ENCODE measurements at regions not wholly inside any gene's neighbourhood (a gene's known extent, or its start where the extent isn't known, plus 50 kb on each side); places are given as distances from the start of the nearest gene placed in this dataset.

GRCh38 chr3:154764856-154765640, 315.1 kb upstream of the MME start:
- DNase-seq (ENCODE audit: low spot score), result no peak
- Histone ChIP-seq H2AFZ (no peak overlapping the region), H3K9me3 (ENCODE audit: low read depth) (no peaks in the 10 kb centered on the region), H3K27ac (no peak overlapping the region), H3K79me2 (no peaks in the 10 kb centered on the region), H3K4me3 (no peak overlapping the region), H4K20me1 (ENCODE audit: insufficient read depth, poor library complexity, severe bottlenecking) (no peaks in the 10 kb centered on the region), H3K36me3 (replicated peaks; ENCODE audit: insufficient read depth, low read depth) (no peaks in the 10 kb centered on the region), H3K27me3 (no peaks in the 10 kb centered on the region), H3K9me2 (replicated peaks; ENCODE audit: insufficient read depth) (no peaks in the 10 kb centered on the region), H3K4me1 (ENCODE audit: insufficient read depth) (peaks cover 4% of the 10 kb centered on the region), H3K4me2 (no peak overlapping the region)
- TF ChIP-seq, protein P1, sequence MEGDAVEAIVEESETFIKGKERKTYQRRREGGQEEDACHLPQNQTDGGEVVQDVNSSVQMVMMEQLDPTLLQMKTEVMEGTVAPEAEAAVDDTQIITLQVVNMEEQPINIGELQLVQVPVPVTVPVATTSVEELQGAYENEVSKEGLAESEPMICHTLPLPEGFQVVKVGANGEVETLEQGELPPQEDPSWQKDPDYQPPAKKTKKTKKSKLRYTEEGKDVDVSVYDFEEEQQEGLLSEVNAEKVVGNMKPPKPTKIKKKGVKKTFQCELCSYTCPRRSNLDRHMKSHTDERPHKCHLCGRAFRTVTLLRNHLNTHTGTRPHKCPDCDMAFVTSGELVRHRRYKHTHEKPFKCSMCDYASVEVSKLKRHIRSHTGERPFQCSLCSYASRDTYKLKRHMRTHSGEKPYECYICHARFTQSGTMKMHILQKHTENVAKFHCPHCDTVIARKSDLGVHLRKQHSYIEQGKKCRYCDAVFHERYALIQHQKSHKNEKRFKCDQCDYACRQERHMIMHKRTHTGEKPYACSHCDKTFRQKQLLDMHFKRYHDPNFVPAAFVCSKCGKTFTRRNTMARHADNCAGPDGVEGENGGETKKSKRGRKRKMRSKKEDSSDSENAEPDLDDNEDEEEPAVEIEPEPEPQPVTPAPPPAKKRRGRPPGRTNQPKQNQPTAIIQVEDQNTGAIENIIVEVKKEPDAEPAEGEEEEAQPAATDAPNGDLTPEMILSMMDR (IDR thresholded peaks at IDR 0.05; ENCODE audit: poor library complexity), result no peak
- no peak for TF ChIP-seq EZH2phosphoT487 (IDR thresholded peaks at IDR 0.05; ENCODE audit: low read depth, severe bottlenecking, unreplicated experiment)
- TF ChIP-seq EZH2 (IDR thresholded peaks at IDR 0.05; ENCODE audit: borderline replicate concordance), result no peak
- 80% methylated on average over 3 of the region's 3 CpGs for WGBS (ENCODE audit: low lambda C conversion rate, missing lambda C conversion rate)

- no peak overlapping the region for H3K27ac ChIP-seq
- no peak overlapping the region for H3K4me2 ChIP-seq
- H3K9me3 ChIP-seq (ENCODE audit: low read depth), result no peaks in the 10 kb centered on the region
- H3K36me3 ChIP-seq (replicated peaks; ENCODE audit: insufficient read depth, low read depth), result no peaks in the 10 kb centered on the region
- TF ChIP-seq EZH2phosphoT487 (IDR thresholded peaks at IDR 0.05; ENCODE audit: low read depth, severe bottlenecking, unreplicated experiment), result no peak
- H4K20me1 ChIP-seq (ENCODE audit: insufficient read depth, poor library complexity, severe bottlenecking), result no peaks in the 10 kb centered on the region
- H2AFZ ChIP-seq, result no peak overlapping the region
- no peaks in the 10 kb centered on the region for H3K9me2 ChIP-seq (replicated peaks; ENCODE audit: insufficient read depth)
- no peaks in the 10 kb centered on the region for H3K79me2 ChIP-seq
- peaks cover 4% of the 10 kb centered on the region for H3K4me1 ChIP-seq (ENCODE audit: insufficient read depth)
- WGBS (ENCODE audit: low lambda C conversion rate, missing lambda C conversion rate), result 99% methylated on average over 3 of the region's 3 CpGs
- H3K27me3 ChIP-seq, result no peaks in the 10 kb centered on the region
- DNase-seq (ENCODE audit: low spot score), result no peak
- no peak overlapping the region for H3K4me3 ChIP-seq
Observed at GRCh38 chr3:154762486-154762885, 317.6 kb upstream of the MME start.

DNA sequence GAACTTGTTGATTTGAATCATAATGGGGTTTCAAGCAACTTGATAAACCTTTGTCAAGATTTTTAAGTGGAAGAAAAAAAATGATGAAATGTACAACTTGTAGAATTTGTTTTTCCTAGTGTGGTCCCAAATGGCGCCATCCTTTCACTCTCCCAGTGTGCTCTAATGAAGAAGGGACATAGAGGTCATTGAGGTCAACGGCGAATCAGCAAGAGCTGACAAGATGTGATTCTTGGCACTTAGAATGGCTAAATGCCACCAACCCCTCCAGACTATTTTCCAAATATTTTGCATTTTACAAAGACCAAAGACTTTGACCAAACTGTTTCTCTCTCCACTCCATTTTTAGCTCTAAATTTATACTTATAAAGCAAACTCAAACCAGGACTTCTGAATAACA, 320.2 kb upstream of the MME start:
- H3K36me3 ChIP-seq (replicated peaks; ENCODE audit: insufficient read depth, low read depth), result no peaks in the 10 kb centered on the region
- no peaks in the 10 kb centered on the region for H3K9me2 ChIP-seq (replicated peaks; ENCODE audit: insufficient read depth)
- H3K4me2 ChIP-seq, result no peak overlapping the region
- WGBS (ENCODE audit: low lambda C conversion rate, missing lambda C conversion rate), result 97% methylated on average over 3 of the region's 3 CpGs
- no peaks in the 10 kb centered on the region for H4K20me1 ChIP-seq (ENCODE audit: insufficient read depth, poor library complexity, severe bottlenecking)
- H3K79me2 ChIP-seq, result no peaks in the 10 kb centered on the region
- no peak overlapping the region for H3K27ac ChIP-seq
- no peak for DNase-seq (ENCODE audit: low spot score)
- no peak overlapping the region for H3K4me3 ChIP-seq
- no peak overlapping the region for H2AFZ ChIP-seq
- TF ChIP-seq, protein P1 (IDR thresholded peaks at IDR 0.05; ENCODE audit: poor library complexity), result no peak
- TF ChIP-seq EZH2 (IDR thresholded peaks at IDR 0.05; ENCODE audit: borderline replicate concordance), result no peak
- TF ChIP-seq EZH2phosphoT487 (IDR thresholded peaks at IDR 0.05; ENCODE audit: low read depth, severe bottlenecking, unreplicated experiment), result no peak
- H3K27me3 ChIP-seq, result no peaks in the 10 kb centered on the region
- no peaks in the 10 kb centered on the region for H3K9me3 ChIP-seq (ENCODE audit: low read depth)
- no peaks in the 10 kb centered on the region for H3K4me1 ChIP-seq (ENCODE audit: insufficient read depth)

- Histone ChIP-seq H3K27me3 (no peaks in the 10 kb centered on the region), H3K9me3 (ENCODE audit: low read depth) (no peaks in the 10 kb centered on the region), H4K20me1 (ENCODE audit: insufficient read depth, poor library complexity, severe bottlenecking) (no peaks in the 10 kb centered on the region), H3K79me2 (no peaks in the 10 kb centered on the region), H3K4me2 (no peak overlapping the region), H3K36me3 (replicated peaks; ENCODE audit: insufficient read depth, low read depth) (no peaks in the 10 kb centered on the region), H3K27ac (peak overlapping the region; percentile 4), H2AFZ (no peak overlapping the region), H3K9me2 (replicated peaks; ENCODE audit: insufficient read depth) (no peaks in the 10 kb centered on the region), H3K4me3 (no peak overlapping the region), H3K4me1 (ENCODE audit: insufficient read depth) (no peaks in the 10 kb centered on the region)
- DNase-seq (ENCODE audit: low spot score), result peak; percentile 48
- TF ChIP-seq, protein P1 (IDR thresholded peaks at IDR 0.05; ENCODE audit: poor library complexity), result peak; percentile 77
- TF ChIP-seq EZH2phosphoT487 (IDR thresholded peaks at IDR 0.05; ENCODE audit: low read depth, severe bottlenecking, unreplicated experiment), result no peak
- 25% methylated on average over 5 of the region's 5 CpGs for WGBS (ENCODE audit: low lambda C conversion rate, missing lambda C conversion rate)
Observed at GRCh38 chr3:154758109-154758868, 321.8 kb upstream of the MME start.

Measured in hepatocyte (in vitro differentiated cells).